ENCODE measurements at regions not wholly inside any gene's neighbourhood (a gene's known extent, or its start where the extent isn't known, plus 50 kb on each side); places are given as distances from the start of the nearest gene placed in this dataset.

GRCh38 chr2:33730193-33730592 is 131.1 kb upstream of the FAM98A start:
- TF ChIP-seq EZH2 (IDR thresholded peaks at IDR 0.05; ENCODE audit: low read depth, low read length, severe bottlenecking) (no peak), USF2 (IDR thresholded peaks at IDR 0.05; ENCODE audit: low read length) (no peak), POLR2A (IDR thresholded peaks at IDR 0.05; ENCODE audit: control extremely low read depth in 1 of 2, low read depth in 2 of 2, low read length in 2 of 2) (no peak), JUND (IDR thresholded peaks at IDR 0.05; ENCODE audit: low read length) (no peak), HDAC2 (IDR thresholded peaks at IDR 0.05; ENCODE audit: borderline replicate concordance in 1 of 2, low read depth in 2 of 2, low read length in 2 of 2) (no peak), YY1 (IDR thresholded peaks at IDR 0.05; ENCODE audit: low read depth, low read length) (no peak), ZNF274 (IDR thresholded peaks at IDR 0.05; ENCODE audit: borderline replicate concordance, extremely low read depth, low read length) (no peak), CTCF (IDR thresholded peaks at IDR 0.05; ENCODE audit: control extremely low read depth in 1 of 3, insufficient read depth in 1 of 3, low read depth in 1 of 3, low read length in 3 of 3) (no peak)

Data from H1 (cell line).